Stimulated activated CD4-positive, alpha-beta T cell treated with anti-CD3 and anti-CD28 coated beads, Interleukin-15, amount 100 ng/mL, for 48 hours (primary cell): ENCODE measurements at regions not wholly inside any gene's neighbourhood (a gene's known extent, or its start where the extent isn't known, plus 50 kb on each side); places are given as distances from the start of the nearest gene placed in this dataset.
"Not testable (repeated sequence)": the region's sequence is repeated elsewhere in the genome, so short reads cannot be mapped to it uniquely, and the experiment has no call there.

ENCODE experiments used
- DNase-seq, 2 donors: peaks; one replicate each; pipeline ENCODE4 v3.0.0-alpha.2; 2020; ENCODE audit warnings: low read depth in 2 of 2

DNA sequence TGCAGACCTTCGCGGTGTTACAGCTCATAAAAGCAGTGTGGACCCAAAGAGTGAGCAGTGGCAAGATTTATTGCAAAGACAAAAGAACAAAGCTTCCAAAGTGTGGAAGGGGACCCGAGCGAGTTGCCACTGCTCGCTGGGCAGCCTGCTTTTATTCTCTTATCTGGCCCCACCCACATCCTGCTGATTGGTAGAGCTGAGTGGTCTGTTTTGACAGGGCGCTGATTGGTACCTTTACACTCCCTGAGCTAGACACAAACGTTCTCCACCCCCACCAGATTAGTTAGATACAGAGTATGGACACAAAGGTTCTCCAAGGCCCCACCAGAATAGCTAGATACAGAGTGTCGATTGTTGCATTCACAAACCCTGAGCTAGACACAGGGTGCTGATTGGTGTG, 156.2 kb upstream of the GIMD1 start:
- not testable (repeated sequence) for DNase-seq

DNA sequence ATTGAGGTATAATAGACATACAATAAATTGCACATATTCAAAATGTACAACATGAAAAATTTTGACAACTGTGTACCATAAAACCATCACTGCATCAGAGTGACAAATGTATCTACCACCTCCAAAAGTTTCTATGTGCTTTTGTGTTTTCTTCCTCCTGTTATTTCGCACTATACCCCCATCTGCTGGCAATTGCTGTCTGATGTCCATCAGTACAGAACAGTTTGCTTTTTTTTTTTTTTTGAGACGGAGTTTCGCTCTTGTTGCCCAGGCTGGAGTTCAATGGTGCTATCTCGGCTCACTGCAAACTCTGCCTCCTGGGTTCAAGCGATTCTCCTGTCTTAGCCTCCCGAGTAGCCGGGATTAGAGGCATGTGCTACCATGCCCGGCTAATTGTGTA, 154.3 kb upstream of the GIMD1 start:
- DNase-seq: no peak

DNA sequence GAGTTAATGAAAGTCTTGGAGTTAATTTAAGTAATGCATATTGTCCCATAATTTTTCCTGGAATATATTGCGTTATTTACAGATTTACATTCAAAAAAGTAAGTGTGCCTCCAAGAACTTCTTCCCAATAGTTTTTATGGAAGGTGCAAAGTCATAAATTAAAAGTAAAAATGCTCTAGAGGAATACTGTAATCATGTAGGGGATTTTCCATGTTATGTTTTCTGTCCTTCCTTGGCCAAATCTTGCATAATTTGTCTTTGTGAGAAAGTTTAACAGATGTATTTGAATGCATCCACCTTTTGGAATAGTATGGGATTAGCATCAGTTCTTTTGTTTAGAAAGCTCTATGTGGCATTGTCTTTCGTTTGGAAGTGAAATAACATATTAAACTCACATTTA, 144.1 kb upstream of the GIMD1 start:
- no peak for DNase-seq

DNA sequence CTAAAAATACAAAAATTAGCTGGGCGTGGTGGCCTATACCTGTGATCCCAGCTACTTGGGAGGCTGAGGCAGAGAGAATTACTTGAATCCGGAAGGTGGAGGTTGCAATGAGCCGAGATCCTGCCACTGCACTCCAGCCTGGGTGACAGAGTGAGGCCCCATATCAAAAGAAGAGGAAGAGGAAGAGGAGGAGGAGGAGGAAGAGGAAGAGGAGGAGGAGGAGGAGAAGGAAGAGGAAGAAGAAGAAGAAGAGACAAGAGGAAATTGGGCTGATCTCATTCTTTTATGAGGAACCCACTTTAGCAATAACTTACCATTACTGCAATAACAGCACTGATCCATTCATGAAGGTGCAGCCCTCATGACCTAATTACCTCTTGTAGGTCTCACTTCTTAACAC, 138.9 kb upstream of the GIMD1 start:
- DNase-seq: no peak

DNA sequence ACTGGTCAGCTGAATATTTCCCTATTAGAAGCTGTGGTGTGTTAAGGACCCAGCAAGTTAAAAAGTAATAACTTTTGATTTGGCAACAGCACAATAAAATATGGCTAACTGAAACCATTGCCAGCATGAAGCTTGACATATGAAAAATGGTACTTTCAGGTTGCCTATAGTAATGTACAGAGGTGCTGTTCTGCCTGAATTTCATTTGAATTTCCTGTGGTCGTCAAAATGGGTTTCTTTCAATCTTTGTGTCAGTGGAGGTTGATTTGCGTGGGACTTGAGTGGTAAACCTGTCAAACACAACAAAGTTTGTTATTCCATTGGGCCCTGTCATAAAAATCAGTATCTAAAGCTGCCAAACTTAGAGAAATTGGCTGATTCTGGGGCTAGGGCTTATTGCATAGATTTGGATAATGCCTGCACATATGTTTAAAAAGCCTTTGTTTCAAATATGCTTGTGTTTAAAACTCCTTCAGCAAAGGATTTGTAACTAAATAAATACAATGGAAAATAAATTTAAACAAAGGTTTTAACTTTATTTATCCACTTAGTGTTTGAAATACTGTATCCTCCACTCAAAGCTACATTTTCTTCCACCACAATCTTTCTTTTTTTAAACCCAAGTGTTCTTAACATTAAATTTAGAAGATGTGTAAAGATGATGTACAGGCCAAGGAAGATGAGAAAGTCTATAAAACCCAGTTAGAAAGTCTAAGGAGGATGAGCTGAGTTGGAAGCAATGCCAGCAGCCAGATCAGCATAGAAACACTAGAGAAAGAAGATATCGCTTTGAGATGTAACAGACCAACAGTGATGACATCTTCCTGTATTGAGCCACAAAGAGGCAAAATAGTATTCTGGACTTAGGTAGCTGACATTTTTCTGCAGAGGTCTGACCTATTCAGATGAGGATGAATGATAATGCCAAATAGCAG, 134.8 kb upstream of the GIMD1 start:
- no peak for DNase-seq

DNA sequence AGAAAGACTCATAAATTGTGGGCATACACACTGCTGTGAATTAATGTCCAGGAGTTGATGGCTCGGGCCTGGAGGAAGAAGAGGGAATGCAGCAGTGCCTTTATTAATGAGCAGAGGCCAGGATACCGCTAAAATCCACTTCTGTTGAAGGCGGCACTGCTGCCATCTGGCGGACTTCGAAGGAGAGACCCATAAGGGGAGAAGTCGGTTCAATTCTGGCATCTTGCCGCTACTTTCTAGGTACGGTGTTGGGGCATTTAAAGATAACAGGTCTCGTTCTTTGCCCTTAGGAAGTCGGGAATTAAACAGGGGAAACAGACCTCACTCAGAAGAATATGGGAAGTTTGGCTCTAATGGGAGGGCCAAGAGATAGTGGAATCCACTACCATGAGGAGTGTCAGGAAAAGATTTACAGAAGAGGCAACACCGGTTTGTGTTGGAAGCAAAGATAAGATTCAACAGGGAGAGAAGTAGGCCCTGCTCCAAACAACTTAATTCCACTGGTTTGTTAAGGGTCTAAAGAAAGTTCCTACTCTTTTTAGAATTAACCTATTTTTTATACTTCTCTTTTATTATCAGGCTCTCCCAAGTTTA, 133.6 kb upstream of the GIMD1 start:
- DNase-seq: peak in 1 of 2 donors; percentile 23

DNA sequence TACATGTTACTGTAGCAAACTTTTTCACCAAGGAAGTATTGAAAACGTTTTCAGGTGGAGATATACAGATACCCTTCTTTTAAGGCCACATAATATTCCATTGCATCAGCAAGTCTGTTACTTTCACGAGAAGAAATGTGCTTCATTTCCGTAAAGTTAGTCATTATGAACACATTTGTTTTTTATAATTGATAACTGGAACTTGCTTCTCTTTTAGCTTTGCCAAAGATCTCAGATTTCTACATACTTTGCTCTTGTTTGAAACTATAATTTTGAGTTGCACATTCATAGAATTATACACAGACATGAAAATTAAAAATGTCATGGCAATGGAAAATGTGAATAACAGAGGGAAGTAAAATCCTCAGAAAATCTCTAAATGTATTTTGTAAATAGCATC, 128.7 kb upstream of the GIMD1 start:
- DNase-seq: no peak

DNA sequence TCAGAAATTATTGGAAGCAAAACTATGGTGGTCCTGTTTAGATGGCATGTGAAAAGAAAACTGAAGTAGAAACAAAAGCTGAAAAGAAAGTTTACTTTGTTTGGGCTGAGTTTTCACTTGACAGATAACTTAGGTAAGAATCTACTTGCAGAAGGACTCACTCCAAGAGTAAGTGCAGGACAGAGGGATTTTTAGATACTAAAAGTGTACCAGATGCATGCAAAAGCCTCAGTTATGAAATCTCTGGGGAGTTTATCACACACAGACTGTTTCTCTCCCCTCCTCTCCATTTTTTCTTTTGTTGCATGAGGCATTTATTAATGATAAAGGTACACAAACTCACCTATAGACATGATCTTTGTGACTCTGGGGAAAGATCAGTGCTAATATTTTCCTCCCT, 127.5 kb upstream of the GIMD1 start:
- DNase-seq: no peak

DNA sequence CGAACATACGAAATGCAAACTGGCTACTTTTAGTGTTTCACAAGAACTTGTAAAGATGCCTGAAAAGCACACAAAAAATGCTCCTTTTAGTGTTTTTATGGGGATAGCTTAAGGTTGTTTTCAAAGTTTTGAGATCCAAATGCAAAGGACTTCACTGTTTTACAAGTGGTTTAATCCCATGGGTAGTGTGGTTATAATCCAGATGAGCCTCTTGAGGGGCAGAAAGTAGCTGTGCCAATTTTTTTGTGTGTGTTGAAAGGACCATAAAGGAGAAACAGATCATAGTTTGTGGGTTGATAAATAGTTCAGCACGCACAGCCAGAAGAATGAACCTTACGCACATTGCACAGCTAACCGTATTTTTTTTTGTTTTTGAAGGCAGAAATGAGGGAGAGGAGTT, 126.9 kb upstream of the GIMD1 start:
- no peak for DNase-seq

DNA sequence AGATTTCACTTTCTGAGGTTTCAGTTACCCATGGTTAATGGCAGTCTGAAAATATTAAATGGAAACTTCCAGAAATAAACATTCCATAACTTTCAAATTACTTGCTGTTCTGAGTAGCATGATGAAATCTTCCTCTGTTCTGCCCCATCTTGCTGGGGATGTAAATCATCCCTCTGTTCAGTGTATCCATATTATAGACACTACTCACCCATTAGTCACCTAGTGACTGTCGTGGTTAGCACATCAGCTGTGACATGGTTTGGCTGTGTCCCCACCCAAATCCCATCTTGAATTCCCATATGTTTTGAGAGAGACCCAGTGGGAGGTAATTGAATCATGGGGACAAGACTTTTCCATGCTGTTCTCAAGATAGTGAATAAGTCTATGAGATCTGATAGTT, 125.5 kb upstream of the GIMD1 start:
- DNase-seq: no peak

DNA sequence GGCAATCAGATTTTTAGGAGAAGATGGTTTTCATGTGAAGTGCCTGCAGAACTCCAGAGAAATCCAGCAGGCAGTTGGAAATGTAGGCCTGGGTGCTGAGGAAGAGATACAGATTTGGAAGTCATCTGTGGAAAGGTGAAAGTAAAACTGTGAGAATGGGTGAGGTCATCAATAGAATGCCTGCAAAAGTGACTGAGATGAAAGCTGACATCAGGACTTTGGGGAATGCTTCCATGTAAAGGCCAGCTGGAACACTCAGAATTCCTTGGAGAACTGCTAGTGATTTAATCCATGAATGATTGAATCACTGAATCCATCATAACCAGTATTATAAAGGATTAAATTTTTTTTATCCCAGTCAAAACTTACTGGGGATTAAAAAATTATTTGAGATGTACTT, 124.5 kb upstream of the GIMD1 start:
- no peak for DNase-seq

DNA sequence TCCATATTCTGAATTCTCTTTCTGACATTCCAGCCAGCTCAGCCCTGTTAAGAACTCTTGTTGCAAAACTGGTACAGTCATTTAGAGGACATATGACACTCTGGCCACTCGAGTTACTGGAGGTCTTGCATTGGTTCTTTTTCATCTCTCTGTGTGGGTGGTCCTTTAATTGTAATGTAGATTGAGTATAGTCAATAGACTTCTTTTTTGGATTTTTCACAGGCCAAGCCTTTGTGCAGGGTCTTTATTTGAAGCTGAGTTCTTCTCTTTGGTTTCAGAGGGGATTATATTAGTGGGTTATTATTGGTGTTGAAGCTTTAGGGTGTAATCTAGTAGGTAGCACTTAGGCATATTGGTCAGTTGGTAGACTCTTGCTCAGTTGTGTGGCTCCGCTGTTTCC, 118.0 kb upstream of the GIMD1 start:
- no peak for DNase-seq

DNA sequence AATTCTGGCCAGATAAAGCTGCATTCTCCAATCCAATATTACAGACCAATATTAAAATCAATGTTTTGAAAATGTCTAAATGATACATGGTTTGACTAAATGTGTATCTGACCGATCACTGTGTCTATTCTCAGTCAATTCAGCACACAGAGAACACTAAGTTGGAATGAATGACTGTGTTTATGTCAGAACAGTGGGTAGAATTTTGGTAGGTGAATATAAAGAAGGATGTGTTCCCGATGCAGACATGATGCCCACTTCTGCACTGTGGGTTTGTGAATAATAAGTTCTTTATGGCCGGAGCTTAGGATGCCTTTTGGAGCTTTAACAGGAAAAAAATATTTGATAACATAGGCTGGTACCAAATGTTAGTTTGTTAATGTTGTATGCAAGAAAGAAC, 113.2 kb upstream of the GIMD1 start:
- no peak for DNase-seq

DNA sequence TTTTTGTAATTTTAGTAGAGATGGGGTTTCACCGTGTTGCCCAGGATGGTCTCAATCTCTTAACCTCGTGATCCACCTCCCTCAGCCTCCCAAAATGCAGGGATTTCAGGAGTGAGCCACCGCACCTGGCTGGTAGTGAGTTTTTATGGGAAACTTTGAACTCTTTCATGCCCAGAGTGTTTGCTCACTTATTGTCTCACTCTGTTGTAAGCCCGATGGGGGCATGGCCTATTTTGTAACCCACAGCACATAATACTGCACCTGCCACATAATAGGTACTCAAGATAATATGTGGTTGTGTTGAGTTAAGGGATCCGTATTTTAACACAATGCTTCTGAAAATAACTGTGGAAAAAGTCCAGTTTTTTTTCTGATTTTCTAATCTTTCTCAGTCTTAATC, 109.6 kb upstream of the GIMD1 start:
- DNase-seq: no peak

DNA sequence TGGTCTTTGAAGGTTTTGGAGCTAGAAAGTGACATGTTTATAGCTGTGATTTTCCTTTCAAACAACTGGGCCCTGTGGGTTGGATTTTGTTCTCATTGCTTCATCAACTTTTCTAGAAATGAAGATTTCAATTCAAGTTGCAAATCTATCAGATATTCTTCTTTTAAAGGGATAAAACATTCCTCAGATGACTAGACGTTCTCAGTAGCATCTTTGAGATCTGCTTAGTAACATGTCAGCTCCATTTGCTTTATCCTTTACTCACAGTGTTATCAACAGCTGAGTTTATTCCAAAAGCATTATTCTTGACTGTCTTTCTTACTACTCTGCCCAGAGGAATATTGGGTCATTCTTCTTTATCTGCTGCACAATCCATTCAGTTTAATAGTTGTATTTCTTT, 108.2 kb upstream of the GIMD1 start:
- DNase-seq: no peak

DNA sequence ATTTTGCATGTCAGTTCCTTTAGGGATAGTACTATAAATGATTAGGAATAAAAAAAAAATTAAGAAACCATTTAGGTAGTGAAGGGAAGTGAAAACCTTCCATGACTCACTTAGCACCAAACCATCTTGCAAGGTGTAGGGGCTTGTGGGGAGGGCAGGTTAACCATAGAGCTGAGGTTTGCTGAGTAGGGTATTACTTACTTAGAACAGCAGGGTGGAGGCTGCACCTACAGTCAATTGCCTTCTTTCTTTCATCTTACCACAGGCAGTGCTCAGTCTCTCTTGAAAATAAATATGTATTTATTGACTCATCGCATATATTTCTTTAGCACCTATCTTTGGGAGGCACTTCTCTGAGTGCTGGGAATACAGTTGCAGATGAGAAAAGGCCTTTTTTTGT, 104.9 kb upstream of the GIMD1 start:
- no peak for DNase-seq

DNA sequence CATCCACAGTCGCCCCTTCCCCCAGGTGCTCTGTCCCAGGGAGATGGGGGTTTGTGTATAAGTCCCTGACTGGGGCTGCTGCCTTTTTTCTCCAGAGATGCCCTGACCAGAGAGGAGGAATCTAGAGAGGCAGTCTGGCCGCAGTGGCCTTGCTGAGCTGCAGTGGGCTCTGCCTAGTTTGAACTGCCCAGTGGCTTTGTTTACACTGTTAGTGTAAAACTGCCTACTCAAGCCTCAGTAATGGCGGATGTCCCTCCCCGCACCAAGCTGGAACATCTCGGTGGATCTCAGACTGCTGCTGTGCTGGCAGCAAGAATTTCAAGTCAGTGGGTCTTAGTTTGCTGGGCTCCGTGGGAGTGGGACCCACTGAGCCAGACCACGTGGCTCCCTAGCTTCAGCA, 102.6 kb upstream of the GIMD1 start:
- DNase-seq: no peak

DNA sequence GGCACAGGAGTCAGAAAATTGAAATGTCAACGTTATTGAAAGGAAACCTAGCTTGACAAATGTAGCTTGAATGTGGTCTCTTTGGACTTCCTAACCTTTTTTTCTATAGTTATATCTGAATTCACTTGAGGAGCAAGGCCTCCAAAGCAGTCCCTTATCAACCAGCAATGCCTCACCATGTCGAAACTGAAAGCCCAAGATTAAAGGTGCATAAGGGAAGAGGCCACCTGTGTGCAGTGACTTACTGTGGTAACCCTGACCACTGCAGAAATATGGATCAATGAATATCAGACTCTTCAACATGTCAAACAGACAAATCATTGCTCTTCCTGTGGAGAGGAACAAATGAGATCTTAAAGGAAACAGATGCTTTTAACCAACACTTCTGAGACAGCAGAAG, 95.0 kb upstream of the GIMD1 start:
- no peak for DNase-seq

DNA sequence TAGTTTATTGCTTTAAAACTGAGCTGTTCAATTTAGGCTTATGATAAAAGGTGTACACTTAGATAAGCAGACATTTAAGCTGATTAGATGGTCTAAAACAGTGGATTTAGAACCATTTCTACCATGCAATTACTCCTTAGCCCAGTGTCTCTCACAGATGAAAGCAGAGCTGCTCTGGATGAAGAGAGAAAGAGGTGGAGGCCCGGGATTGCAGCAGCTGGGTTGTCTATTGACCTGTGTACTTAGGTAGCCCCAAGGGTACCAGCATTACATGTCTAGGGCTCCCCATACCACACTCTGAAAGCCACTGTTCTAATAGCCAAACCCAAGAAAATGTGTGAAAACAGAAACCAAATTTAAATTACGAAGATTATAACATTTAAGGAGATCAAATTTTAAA, 86.0 kb upstream of the GIMD1 start:
- no peak for DNase-seq

DNA sequence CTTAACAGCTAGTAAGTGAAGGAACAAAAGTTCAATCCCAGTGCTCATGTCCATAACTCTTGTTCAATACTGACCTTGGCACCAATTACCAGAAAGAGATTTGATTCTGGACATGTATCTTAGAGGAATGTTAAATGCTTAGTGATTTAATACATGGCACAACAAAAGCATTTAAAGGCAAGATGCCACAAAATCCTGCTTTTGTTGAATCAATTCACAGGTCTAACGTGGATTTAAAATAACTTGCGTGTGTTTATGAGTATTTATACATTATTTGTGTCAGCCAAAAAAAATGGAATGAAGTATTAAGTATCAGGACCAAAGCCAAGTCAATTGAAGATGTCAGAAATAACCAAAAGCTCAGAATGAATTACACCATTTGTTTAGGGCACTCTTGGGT, 85.4 kb upstream of the GIMD1 start:
- DNase-seq: no peak

DNA sequence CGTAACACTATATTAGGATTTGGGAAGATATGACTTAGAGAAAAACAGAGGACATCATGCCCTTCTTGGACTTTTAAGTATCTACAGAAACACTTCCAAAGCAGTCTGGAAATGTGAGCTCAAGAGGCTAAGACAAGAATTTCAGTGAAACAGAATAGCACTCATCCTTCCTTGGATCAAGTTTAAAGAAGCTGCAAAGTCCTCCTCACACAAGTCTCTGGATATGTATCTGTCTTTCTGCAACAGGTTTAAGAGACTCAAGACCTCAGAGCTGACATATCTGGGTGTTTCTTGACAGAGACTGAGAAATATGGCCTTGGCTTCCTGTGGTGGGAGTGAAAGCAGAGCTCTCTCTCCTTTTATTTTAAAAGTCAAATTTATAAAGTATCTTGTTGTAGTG, 82.5 kb upstream of the GIMD1 start:
- DNase-seq: no peak

DNA sequence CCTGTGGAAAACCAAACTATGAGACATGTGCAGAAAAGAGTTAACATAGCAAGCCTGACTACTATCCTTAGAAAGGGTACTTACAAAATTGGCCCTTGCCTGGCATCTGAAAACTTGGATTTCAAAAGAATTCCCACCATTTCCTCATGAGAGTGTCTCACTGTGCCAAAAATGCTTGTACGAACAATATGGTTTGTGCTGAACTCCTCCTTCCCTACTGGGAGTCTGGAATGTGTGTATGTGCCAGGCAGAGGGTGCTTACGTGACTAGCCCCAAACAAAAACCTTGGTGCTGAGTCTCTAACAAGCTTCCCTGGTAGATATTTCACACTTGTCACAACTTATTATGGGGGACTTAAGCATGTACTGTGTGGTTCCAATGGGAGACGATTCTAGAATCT, 81.7 kb upstream of the GIMD1 start:
- DNase-seq: no peak

DNA sequence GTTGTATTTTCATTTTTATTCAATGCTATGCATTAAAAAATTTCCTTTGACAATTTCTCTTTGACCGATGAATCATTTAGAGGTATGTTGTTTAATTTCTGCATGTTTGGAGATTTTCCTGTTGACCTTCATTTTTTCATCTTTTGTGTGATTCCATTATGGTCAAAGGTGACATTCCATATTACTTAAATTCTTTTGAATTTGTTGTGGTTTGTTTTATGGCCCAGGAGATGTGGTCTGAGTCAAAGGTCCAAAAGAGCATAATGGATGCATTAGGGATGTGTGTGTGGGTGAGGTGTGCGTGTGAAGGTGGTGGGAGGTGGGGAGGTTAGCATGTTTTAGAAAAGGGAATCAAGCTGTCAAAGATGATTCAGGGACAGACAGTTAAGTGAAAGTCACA, 76.0 kb upstream of the GIMD1 start:
- no peak for DNase-seq

DNA sequence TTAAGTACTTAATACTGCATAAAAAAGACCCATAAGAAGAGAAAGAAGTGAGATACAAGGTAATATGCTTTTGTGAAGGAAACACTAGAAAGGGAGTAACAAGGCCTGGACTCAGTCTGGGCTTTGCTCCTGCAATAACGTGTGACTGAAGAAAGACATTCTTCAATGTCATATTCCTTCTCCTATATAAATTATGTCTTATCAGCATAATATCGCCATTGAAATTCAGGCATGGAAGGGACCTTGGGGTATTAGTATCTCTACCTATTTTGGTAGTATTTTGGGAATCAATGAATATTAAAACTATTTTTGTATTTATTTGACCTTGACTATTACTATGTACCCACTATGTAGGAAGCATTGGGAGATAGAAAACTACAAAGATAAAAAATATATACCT, 62.2 kb upstream of the GIMD1 start:
- DNase-seq: no peak
